Esophagus muscularis mucosa (tissue), 4 donors: ENCODE measurements at regions not wholly inside any gene's neighbourhood (a gene's known extent, or its start where the extent isn't known, plus 50 kb on each side); places are given as distances from the start of the nearest gene placed in this dataset.

Source experiments
- DNase-seq: peaks from one replicate; pipeline ENCODE4 v3.0.0-alpha.2; 2017; ENCODE audit errors: extremely low spot score
- H3K27ac ChIP-seq, 4 donors: fragments of 200-600 bp; sonication (generic); replicated peaks in 1 of 4; 1 replicate in 3 of 4; 2 replicates in 1 of 4; pipeline ENCODE4 v1.5.1; 2016 to 2019; ENCODE audit warnings: mild to moderate bottlenecking in 1 of 4
- H3K27me3 ChIP-seq, 4 donors: fragments of 200-600 bp; sonication (generic); one replicate each; pipeline versions ENCODE4 v1.5.1 to v1.6.0; 2016 to 2019
- H3K36me3 ChIP-seq, 4 donors: fragments of 200-600 bp; sonication (generic); one replicate each; pipeline ENCODE4 v1.5.1; 2016 to 2019
- H3K4me1 ChIP-seq, 4 donors: fragments of 200-600 bp; sonication (generic); one replicate each; pipeline ENCODE4 v1.5.1; 2016 to 2019
- H3K4me3 ChIP-seq, 4 donors: fragments of 200-600 bp; sonication (generic); 1 replicate in 2 of 4; 2 replicates in 2 of 4; pipeline ENCODE4 v1.5.1; 2016 to 2019; ENCODE audit warnings: mild to moderate bottlenecking in 4 of 4, moderate library complexity in 1 of 4
- H3K9me3 ChIP-seq, 4 donors: fragments of 200-600 bp; sonication (generic); 1 replicate in 3 of 4; 2 replicates in 1 of 4; pipeline ENCODE4 v1.5.1; 2016 to 2019
- EP300 ChIP-seq: sonication (generic); formaldehyde crosslinking; IDR thresholded peaks from one replicate; pipeline ENCODE4 v1.6.1; 2017; ENCODE audit warnings: antibody characterized with exemption
- POLR2A ChIP-seq: fragments of 450-650 bp; IDR thresholded peaks from one replicate; pipeline ENCODE4 v1.6.1; 2017; ENCODE audit warnings: antibody characterized with exemption, moderate library complexity, mild to moderate bottlenecking, low read depth
- POLR2AphosphoS5 ChIP-seq, 2 donors: sonication (generic); formaldehyde crosslinking; IDR thresholded peaks; one replicate each; pipeline ENCODE4 v1.6.1; 2017; ENCODE audit warnings: antibody characterized with exemption in 2 of 2
- WGBS: methylation state at CpG from one replicate; pipeline ENCODE4 v1.1.5; 2018; 5-methylcytosine and 5-hydroxymethylcytosine counted together
- intact Hi-C: fragments of 100-400 bp; cut with DNase I; formaldehyde crosslinking; loops from one replicate; pipeline ENCODE4 v1.15.1; 2023
- TF ChIP-seq, protein P1 (sequence below), 3 experiments: fragments of 200-600 bp in 2 of 3; fragments of 450-650 bp in 1 of 3; sonication (generic) in 2 of 3; IDR thresholded peaks; one replicate each; pipeline ENCODE4 v1.5.1; 2017 to 2019; ENCODE audit warnings: antibody characterized with exemption in 3 of 3, mild to moderate bottlenecking in 2 of 3, moderate library complexity in 1 of 3

DNA sequence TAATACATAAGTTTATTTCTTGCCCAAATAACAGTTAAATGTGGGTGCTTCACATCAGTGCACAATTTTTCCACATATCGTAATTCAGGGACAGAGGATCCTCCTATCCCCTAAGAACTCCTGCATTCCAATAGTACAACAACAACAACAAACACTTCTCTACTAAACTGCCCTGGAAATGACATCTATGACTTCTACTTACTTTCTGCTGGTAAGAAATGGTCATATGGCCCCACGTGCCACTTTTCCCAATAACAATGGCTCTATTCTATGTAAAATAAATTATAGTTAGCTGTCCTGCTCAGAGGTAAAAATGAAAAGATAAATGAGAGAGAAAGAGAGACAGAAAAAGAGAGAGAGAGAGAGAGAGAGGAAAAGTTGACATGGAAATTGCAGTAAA is 308.5 kb downstream of the ATXN7L3B start:
- DNase-seq: no peak
- TF ChIP-seq POLR2A (no peak), POLR2AphosphoS5 (IDR thresholded peaks at IDR 0.05) (no peak)
- Histone ChIP-seq H3K27me3 (no peaks in the 10 kb centered on the region), H3K4me3 (no peak overlapping the region), H3K9me3 (no peaks in the 10 kb centered on the region), H3K4me1 (no peaks in the 10 kb centered on the region), H3K36me3 (no peaks in the 10 kb centered on the region), H3K27ac (no peak overlapping the region)
- WGBS: 69% methylated on average over 2 of the region's 2 CpGs
- intact Hi-C loops: no loop called here

DNA sequence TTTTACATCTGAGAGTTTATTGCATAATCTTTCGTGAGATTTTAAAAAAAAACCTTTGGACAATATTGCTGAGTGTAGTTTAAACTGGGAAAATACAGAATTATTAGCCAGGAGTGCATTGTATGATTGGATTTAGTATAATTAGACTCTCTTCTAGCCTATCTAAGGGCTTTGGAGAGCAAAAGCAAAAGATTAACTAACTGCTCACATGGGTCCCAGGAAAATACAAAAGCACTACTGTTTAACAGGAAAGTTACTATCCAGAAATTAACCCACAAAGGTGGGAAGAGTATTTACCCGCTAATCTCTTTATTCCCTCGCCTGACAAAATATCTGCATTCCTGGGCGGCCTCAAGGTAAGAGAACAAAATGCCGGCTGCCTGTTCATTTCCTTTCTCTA is 309.5 kb downstream of the ATXN7L3B start:
- intact Hi-C loops: no loop called here
- H3K36me3 ChIP-seq: no peaks in the 10 kb centered on the region
- no peak overlapping the region for H3K27ac ChIP-seq
- DNase-seq: no peak
- H3K9me3 ChIP-seq: no peaks in the 10 kb centered on the region
- no peak overlapping the region for H3K4me3 ChIP-seq
- 83% methylated on average over 5 of the region's 5 CpGs for WGBS
- no peaks in the 10 kb centered on the region for H3K27me3 ChIP-seq
- no peak for TF ChIP-seq EP300
- TF ChIP-seq POLR2A: no peak
- no peak for TF ChIP-seq POLR2AphosphoS5 (IDR thresholded peaks at IDR 0.05)
- TF ChIP-seq, protein P1, sequence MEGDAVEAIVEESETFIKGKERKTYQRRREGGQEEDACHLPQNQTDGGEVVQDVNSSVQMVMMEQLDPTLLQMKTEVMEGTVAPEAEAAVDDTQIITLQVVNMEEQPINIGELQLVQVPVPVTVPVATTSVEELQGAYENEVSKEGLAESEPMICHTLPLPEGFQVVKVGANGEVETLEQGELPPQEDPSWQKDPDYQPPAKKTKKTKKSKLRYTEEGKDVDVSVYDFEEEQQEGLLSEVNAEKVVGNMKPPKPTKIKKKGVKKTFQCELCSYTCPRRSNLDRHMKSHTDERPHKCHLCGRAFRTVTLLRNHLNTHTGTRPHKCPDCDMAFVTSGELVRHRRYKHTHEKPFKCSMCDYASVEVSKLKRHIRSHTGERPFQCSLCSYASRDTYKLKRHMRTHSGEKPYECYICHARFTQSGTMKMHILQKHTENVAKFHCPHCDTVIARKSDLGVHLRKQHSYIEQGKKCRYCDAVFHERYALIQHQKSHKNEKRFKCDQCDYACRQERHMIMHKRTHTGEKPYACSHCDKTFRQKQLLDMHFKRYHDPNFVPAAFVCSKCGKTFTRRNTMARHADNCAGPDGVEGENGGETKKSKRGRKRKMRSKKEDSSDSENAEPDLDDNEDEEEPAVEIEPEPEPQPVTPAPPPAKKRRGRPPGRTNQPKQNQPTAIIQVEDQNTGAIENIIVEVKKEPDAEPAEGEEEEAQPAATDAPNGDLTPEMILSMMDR (IDR thresholded peaks at IDR 0.05): no peak
- no peaks in the 10 kb centered on the region for H3K4me1 ChIP-seq

DNA sequence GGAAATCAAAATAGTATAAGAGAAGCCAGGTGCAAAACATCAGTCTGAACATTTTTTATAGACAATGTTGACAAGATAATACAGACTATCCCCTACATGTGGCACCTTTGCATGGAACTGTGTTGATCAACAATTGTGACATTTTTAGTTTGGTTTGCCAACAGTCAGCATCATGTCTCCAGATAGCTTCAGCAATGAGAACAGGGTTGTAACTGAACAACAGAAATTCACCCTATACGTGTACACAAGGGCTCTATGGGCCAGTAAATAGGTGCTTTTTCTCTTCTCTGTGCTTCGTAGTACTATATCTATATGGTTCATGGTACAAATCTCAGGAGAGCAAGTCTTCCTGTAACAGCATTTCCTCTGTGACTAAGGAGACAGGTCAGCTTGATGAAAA is 310.4 kb downstream of the ATXN7L3B start:
- H3K27me3 ChIP-seq: no peaks in the 10 kb centered on the region
- TF ChIP-seq, protein P1 (IDR thresholded peaks at IDR 0.05): no peak
- TF ChIP-seq EP300: no peak
- no peak for TF ChIP-seq POLR2A
- TF ChIP-seq POLR2AphosphoS5 (IDR thresholded peaks at IDR 0.05): no peak
- no peak overlapping the region for H3K27ac ChIP-seq
- WGBS: 59% methylated on average over 2 of the region's 2 CpGs
- H3K36me3 ChIP-seq: no peaks in the 10 kb centered on the region
- no peak for DNase-seq
- H3K9me3 ChIP-seq: no peaks in the 10 kb centered on the region
- intact Hi-C loops: no loop called here
- no peaks in the 10 kb centered on the region for H3K4me1 ChIP-seq
- no peak overlapping the region for H3K4me3 ChIP-seq

DNA sequence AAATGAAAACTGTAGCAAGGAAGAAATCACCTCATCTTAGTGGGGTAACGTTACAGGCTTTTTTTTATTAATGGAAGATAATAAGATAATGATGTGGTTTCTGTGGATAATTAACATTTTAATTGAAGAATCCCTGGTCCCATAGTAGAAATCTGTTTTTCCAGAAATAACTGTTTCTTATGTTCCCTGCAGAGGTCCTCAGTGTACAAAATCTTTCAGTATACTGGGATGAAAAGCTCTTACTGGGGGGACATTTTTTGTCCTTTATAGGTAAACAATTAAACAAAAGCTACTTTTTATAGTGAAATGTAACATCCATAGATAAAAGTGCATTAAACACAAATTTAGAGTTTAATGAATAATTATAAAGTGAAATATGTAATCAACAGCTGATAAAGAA is 312.2 kb downstream of the ATXN7L3B start:
- WGBS: 54% methylated on average over 1 of the region's 1 CpG
- no peak for TF ChIP-seq EP300
- Histone ChIP-seq H3K27ac (no peak overlapping the region), H3K27me3 (no peaks in the 10 kb centered on the region), H3K4me1 (no peaks in the 10 kb centered on the region), H3K9me3 (no peaks in the 10 kb centered on the region), H3K36me3 (no peaks in the 10 kb centered on the region), H3K4me3 (no peak overlapping the region)
- intact Hi-C loops: no loop called here
- no peak for DNase-seq

DNA sequence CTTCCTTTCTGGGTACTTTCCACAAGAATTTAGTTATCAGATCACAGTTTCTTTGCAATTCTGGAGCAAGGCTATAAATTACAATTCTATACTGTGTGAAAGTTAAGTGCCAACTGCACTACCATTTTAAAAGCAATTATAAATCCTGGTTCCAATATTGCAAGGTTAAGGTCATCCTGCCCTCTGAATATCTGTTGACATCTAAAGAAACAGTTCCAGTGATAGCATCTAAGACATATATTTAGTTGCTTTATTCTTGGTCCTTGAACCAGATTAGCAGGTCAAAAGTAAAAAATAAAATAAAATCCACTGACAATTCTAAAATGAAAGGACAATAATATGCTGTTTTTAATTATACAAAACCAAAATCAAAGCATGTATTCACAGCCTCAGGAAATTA is 334.2 kb downstream of the ATXN7L3B start:
- Histone ChIP-seq H3K27ac (no peak overlapping the region), H3K4me3 (no peak overlapping the region), H3K4me1 (no peaks in the 10 kb centered on the region), H3K27me3 (no peaks in the 10 kb centered on the region), H3K9me3 (no peaks in the 10 kb centered on the region), H3K36me3 (no peaks in the 10 kb centered on the region)
- no peak for TF ChIP-seq POLR2A
- no peak for TF ChIP-seq POLR2AphosphoS5 (IDR thresholded peaks at IDR 0.05)
- no peak for TF ChIP-seq EP300
- TF ChIP-seq, protein P1 (IDR thresholded peaks at IDR 0.05): no peak
- DNase-seq: no peak
- intact Hi-C loops: no loop called here

DNA sequence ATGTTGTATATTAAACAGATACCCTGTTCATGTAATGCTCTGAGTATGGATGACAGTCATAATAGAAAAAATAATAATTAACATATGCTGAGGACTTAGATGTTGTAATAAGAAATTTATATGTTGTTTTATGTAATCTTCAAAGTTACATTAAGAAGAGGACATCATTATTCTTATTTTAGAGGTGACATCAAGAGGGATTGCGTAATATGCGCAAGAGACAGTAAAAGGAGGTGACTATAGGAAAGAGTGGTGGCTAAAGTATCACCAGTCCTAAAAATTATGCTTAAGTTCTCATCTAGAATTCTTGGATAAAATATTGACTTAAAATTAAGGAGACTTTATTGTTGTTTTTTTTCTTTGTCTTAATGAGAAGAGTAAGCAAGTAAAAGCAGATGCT is 323.9 kb downstream of the KCNC2 start:
- Histone ChIP-seq H3K27me3 (no peaks in the 10 kb centered on the region), H3K36me3 (no peaks in the 10 kb centered on the region), H3K9me3 (no peaks in the 10 kb centered on the region), H3K4me1 (peaks cover 0 to 15% (median 5%) of the 10 kb centered on the region in 4 donors), H3K4me3 (no peak overlapping the region), H3K27ac (no peak overlapping the region)
- 95% methylated on average over 2 of the region's 2 CpGs for WGBS
- no peak for TF ChIP-seq EP300
- TF ChIP-seq, protein P1 (IDR thresholded peaks at IDR 0.05): no peak
- no peak for TF ChIP-seq POLR2AphosphoS5 (IDR thresholded peaks at IDR 0.05)
- no peak for TF ChIP-seq POLR2A
- DNase-seq: no peak
- intact Hi-C loops: no loop called here
